Body of pancreas (tissue), 4 donors: ENCODE measurements at regions not wholly inside any gene's neighbourhood (a gene's known extent, or its start where the extent isn't known, plus 50 kb on each side); places are given as distances from the start of the nearest gene placed in this dataset.

Experiments
- CTCF ChIP-seq, 7 experiments: fragments of 450-650 bp in 4 of 7; fragments of 200-600 bp in 3 of 7; sonication (generic) in 3 of 7; IDR thresholded peaks; one replicate each; pipeline ENCODE4 v1.5.1; 2016 to 2019; ENCODE audit warnings: antibody characterized with exemption in 7 of 7
- POLR2A ChIP-seq, 3 donors: fragments of 450-650 bp; IDR thresholded peaks; one replicate each; pipeline ENCODE4 v1.6.1; 2016; ENCODE audit warnings: antibody characterized with exemption in 3 of 3, mild to moderate bottlenecking in 2 of 3

GRCh38 chr17:5832886-5833285, 237.3 kb upstream of the WSCD1 start:
- TF ChIP-seq CTCF (IDR thresholded peaks at IDR 0.05) = no peak
- TF ChIP-seq POLR2A (IDR thresholded peaks at IDR 0.05) = no peak
